ENCODE measurements at regions not wholly inside any gene's neighbourhood (a gene's known extent, or its start where the extent isn't known, plus 50 kb on each side); places are given as distances from the start of the nearest gene placed in this dataset.

GRCh38 chr12:124459852-124460645 lies 107.4 kb downstream of the NCOR2 start:
- no peak overlapping the region for H3K27ac ChIP-seq (ENCODE audit: low read depth, low read length)
- no peak overlapping the region for H3K4me3 ChIP-seq (ENCODE audit: low read depth in 1 of 2, low read length in 2 of 2)
- H3K36me3 ChIP-seq (ENCODE audit: insufficient read depth, low read length): peaks cover 49% of the 10 kb centered on the region
- no peaks in the 10 kb centered on the region for H3K27me3 ChIP-seq (ENCODE audit: control insufficient read depth in 1 of 2, insufficient read depth in 2 of 2, low read length in 2 of 2)
- H3K9ac ChIP-seq (ENCODE audit: low read length): no peak overlapping the region
- H3K9me3 ChIP-seq (ENCODE audit: low read length): peaks cover 2% of the 10 kb centered on the region
- peaks cover 55% of the 10 kb centered on the region for H3K4me1 ChIP-seq (ENCODE audit: insufficient read depth, low read length)

GRCh38 chr12:124458992-124459851 lies 108.2 kb downstream of the NCOR2 start:
- peaks cover 60% of the 10 kb centered on the region for H3K4me1 ChIP-seq (ENCODE audit: insufficient read depth, low read length)

GRCh38 chr12:124458220-124458991 lies 109.0 kb downstream of the NCOR2 start:
- peak overlapping the region; percentile 85 for H3K27ac ChIP-seq (ENCODE audit: low read depth, low read length)
- peaks cover 60% of the 10 kb centered on the region for H3K4me1 ChIP-seq (ENCODE audit: insufficient read depth, low read length)
- H3K36me3 ChIP-seq (ENCODE audit: insufficient read depth, low read length): peaks cover 37% of the 10 kb centered on the region
- H3K9ac ChIP-seq (ENCODE audit: low read length): no peak overlapping the region
- H3K4me3 ChIP-seq (ENCODE audit: low read depth in 1 of 2, low read length in 2 of 2): peak overlapping the region in 1 of 2 donors; percentile 44
- H3K27me3 ChIP-seq (ENCODE audit: control insufficient read depth in 1 of 2, insufficient read depth in 2 of 2, low read length in 2 of 2): no peaks in the 10 kb centered on the region
- no peaks in the 10 kb centered on the region for H3K9me3 ChIP-seq (ENCODE audit: low read length)

More at GRCh38 chr12:124458992-124459851, 108.2 kb downstream of the NCOR2 start:
- Histone ChIP-seq H3K27me3 (ENCODE audit: control insufficient read depth in 1 of 2, insufficient read depth in 2 of 2, low read length in 2 of 2) (no peaks in the 10 kb centered on the region), H3K9ac (ENCODE audit: low read length) (no peak overlapping the region), H3K27ac (ENCODE audit: low read depth, low read length) (peak overlapping the region; percentile 85), H3K9me3 (ENCODE audit: low read length) (no peaks in the 10 kb centered on the region), H3K36me3 (ENCODE audit: insufficient read depth, low read length) (peaks cover 40% of the 10 kb centered on the region), H3K4me3 (ENCODE audit: low read depth in 1 of 2, low read length in 2 of 2) (no peak overlapping the region)

- no peaks in the 10 kb centered on the region for H3K9me3 ChIP-seq (ENCODE audit: low read length)
- H3K36me3 ChIP-seq (ENCODE audit: insufficient read depth, low read length): peaks cover 37% of the 10 kb centered on the region
- H3K4me3 ChIP-seq (ENCODE audit: low read depth in 1 of 2, low read length in 2 of 2): peak overlapping the region; percentile 44 to 47
- no peaks in the 10 kb centered on the region for H3K27me3 ChIP-seq (ENCODE audit: control insufficient read depth in 1 of 2, insufficient read depth in 2 of 2, low read length in 2 of 2)
- peak overlapping the region; percentile 30 for H3K9ac ChIP-seq (ENCODE audit: low read length)
- H3K27ac ChIP-seq (ENCODE audit: low read depth, low read length): peak overlapping the region; percentile 85
- peaks cover 60% of the 10 kb centered on the region for H3K4me1 ChIP-seq (ENCODE audit: insufficient read depth, low read length)
These were observed 109.9 kb downstream of the NCOR2 start for GRCh38 chr12:124457287-124458219.

GRCh38 chr12:124456652-124457152 lies 110.7 kb downstream of the NCOR2 start:
- H3K4me1 ChIP-seq (ENCODE audit: insufficient read depth, low read length): peaks cover 61% of the 10 kb centered on the region
- no peaks in the 10 kb centered on the region for H3K27me3 ChIP-seq (ENCODE audit: control insufficient read depth in 1 of 2, insufficient read depth in 2 of 2, low read length in 2 of 2)
- peak overlapping the region; percentile 85 for H3K27ac ChIP-seq (ENCODE audit: low read depth, low read length)
- no peaks in the 10 kb centered on the region for H3K9me3 ChIP-seq (ENCODE audit: low read length)
- H3K9ac ChIP-seq (ENCODE audit: low read length): no peak overlapping the region
- H3K4me3 ChIP-seq (ENCODE audit: low read depth in 1 of 2, low read length in 2 of 2): peak overlapping the region; percentile 42 to 47
- peaks cover 32% of the 10 kb centered on the region for H3K36me3 ChIP-seq (ENCODE audit: insufficient read depth, low read length)

- Histone ChIP-seq H3K27me3 (ENCODE audit: control insufficient read depth in 1 of 2, insufficient read depth in 2 of 2, low read length in 2 of 2) (no peaks in the 10 kb centered on the region), H3K27ac (ENCODE audit: low read depth, low read length) (peak overlapping the region; percentile 79), H3K4me1 (ENCODE audit: insufficient read depth, low read length) (peaks cover 64% of the 10 kb centered on the region), H3K36me3 (ENCODE audit: insufficient read depth, low read length) (peaks cover 27% of the 10 kb centered on the region), H3K4me3 (ENCODE audit: low read depth in 1 of 2, low read length in 2 of 2) (peak overlapping the region in 1 of 2 donors; percentile 42), H3K9me3 (ENCODE audit: low read length) (no peaks in the 10 kb centered on the region), H3K9ac (ENCODE audit: low read length) (no peak overlapping the region)
These were observed 111.2 kb downstream of the NCOR2 start for GRCh38 chr12:124456133-124456651.

GRCh38 chr12:124455336-124455735 lies 112.1 kb downstream of the NCOR2 start:
- Histone ChIP-seq H3K9ac (ENCODE audit: low read length) (no peak overlapping the region), H3K27ac (ENCODE audit: low read depth, low read length) (peak overlapping the region; percentile 79), H3K36me3 (ENCODE audit: insufficient read depth, low read length) (peaks cover 27% of the 10 kb centered on the region), H3K9me3 (ENCODE audit: low read length) (no peaks in the 10 kb centered on the region), H3K27me3 (ENCODE audit: control insufficient read depth in 1 of 2, insufficient read depth in 2 of 2, low read length in 2 of 2) (no peaks in the 10 kb centered on the region), H3K4me3 (ENCODE audit: low read depth in 1 of 2, low read length in 2 of 2) (peak overlapping the region in 1 of 2 donors; percentile 41), H3K4me1 (ENCODE audit: insufficient read depth, low read length) (peaks cover 72% of the 10 kb centered on the region)

GRCh38 chr12:124454735-124455134 lies 112.7 kb downstream of the NCOR2 start:
- Histone ChIP-seq H3K36me3 (ENCODE audit: insufficient read depth, low read length) (peaks cover 23% of the 10 kb centered on the region), H3K27me3 (ENCODE audit: control insufficient read depth in 1 of 2, insufficient read depth in 2 of 2, low read length in 2 of 2) (no peaks in the 10 kb centered on the region), H3K4me3 (ENCODE audit: low read depth in 1 of 2, low read length in 2 of 2) (peak overlapping the region in 1 of 2 donors; percentile 41), H3K9me3 (ENCODE audit: low read length) (no peaks in the 10 kb centered on the region), H3K4me1 (ENCODE audit: insufficient read depth, low read length) (peaks cover 74% of the 10 kb centered on the region), H3K9ac (ENCODE audit: low read length) (no peak overlapping the region), H3K27ac (ENCODE audit: low read depth, low read length) (peak overlapping the region; percentile 79)

GRCh38 chr12:124454352-124454725 lies 113.1 kb downstream of the NCOR2 start:
- Histone ChIP-seq H3K36me3 (ENCODE audit: insufficient read depth, low read length) (peaks cover 21% of the 10 kb centered on the region), H3K9me3 (ENCODE audit: low read length) (no peaks in the 10 kb centered on the region), H3K4me3 (ENCODE audit: low read depth in 1 of 2, low read length in 2 of 2) (peak overlapping the region in 1 of 2 donors; percentile 41), H3K9ac (ENCODE audit: low read length) (peak overlapping the region; percentile 9), H3K27me3 (ENCODE audit: control insufficient read depth in 1 of 2, insufficient read depth in 2 of 2, low read length in 2 of 2) (no peaks in the 10 kb centered on the region), H3K4me1 (ENCODE audit: insufficient read depth, low read length) (peaks cover 74% of the 10 kb centered on the region), H3K27ac (ENCODE audit: low read depth, low read length) (peak overlapping the region; percentile 79)

Measured in muscle layer of colon (tissue), 2 donors.